Panc1 (cell line): ENCODE measurements at regions not wholly inside any gene's neighbourhood (a gene's known extent, or its start where the extent isn't known, plus 50 kb on each side); places are given as distances from the start of the nearest gene placed in this dataset.

Source experiments
- ATAC-seq: fragments of 200-7000 bp; cut with Tn5 transposase; 2 replicates; pipeline ENCODE4 v1.9.1; 2020; ENCODE audit warnings: mild to moderate bottlenecking, moderate library complexity
- BruUV-seq: library from RNA; stranded (reverse); fragments of 400-500 nt; replicated peaks from 2 replicates; lab custom pipeline; 2021; lab: Mats Ljungman, UMichigan
- CTCF ChIA-PET: fragments of 300-600 bp; sonication (Branson Sonifier 250); formaldehyde crosslinking; loops from one replicate; lab custom pipeline; 2022; ENCODE audit warnings: antibody characterized with exemption; lab: Charles Lee
- POLR2A ChIA-PET: fragments of 300-600 bp; sonication (Branson Sonifier 250); formaldehyde crosslinking; loops from one replicate; lab custom pipeline; 2022; ENCODE audit warnings: antibody characterized with exemption; lab: Charles Lee
- DNase-seq: peaks from one replicate; pipeline ENCODE4 v3.0.0-alpha.2; 2010; ENCODE audit warnings: low read depth, low spot score
- H3K27ac ChIP-seq: 2 replicates; pipeline ENCODE4 v1.5.1; 2011; ENCODE audit warnings: mild to moderate bottlenecking, low read length, inconsistent platforms
- H3K27me3 ChIP-seq: fragments of 200-500 bp; sonication (Bioruptor generic); 2 replicates; pipeline ENCODE4 v1.6.0; 2014; ENCODE audit warnings: low read length, inconsistent platforms; ENCODE audit not compliant: control insufficient read depth, insufficient read depth
- H3K36me3 ChIP-seq: fragments of 200-500 bp; sonication (Bioruptor generic); 2 replicates; pipeline ENCODE4 v1.5.1; 2014; ENCODE audit warnings: inconsistent platforms, mild to moderate bottlenecking, low read length, moderate library complexity; ENCODE audit not compliant: control insufficient read depth, insufficient read depth
- H3K4me1 ChIP-seq: 2 replicates; pipeline ENCODE4 v1.5.1; 2011; ENCODE audit warnings: inconsistent platforms, mild to moderate bottlenecking, low read length, moderate library complexity; ENCODE audit not compliant: control insufficient read depth, insufficient read depth
- H3K4me3 ChIP-seq, 2 experiments: 2 replicates each; pipeline ENCODE4 v1.5.1; 2011 to 2012; ENCODE audit warnings: low read depth in 2 of 2, low read length in 2 of 2, mild to moderate bottlenecking in 2 of 2, inconsistent platforms in 1 of 2, moderate library complexity in 1 of 2
- H3K9me3 ChIP-seq: fragments of 200-500 bp; sonication (Bioruptor generic); 2 replicates; pipeline ENCODE4 v1.5.1; 2014; ENCODE audit warnings: low read depth, mild to moderate bottlenecking, inconsistent platforms, low read length, moderate library complexity; ENCODE audit not compliant: control insufficient read depth, insufficient read depth
- POLR2AphosphoS5 ChIP-seq: IDR thresholded peaks from 2 replicates; pipeline ENCODE4 v1.6.1; 2012; ENCODE audit warnings: mild to moderate bottlenecking, low read depth, low read length, moderate library complexity
- SIN3A ChIP-seq: IDR thresholded peaks from 2 replicates; pipeline ENCODE4 v1.6.1; 2012; ENCODE audit warnings: low read depth, mild to moderate bottlenecking, low read length, moderate library complexity, borderline replicate concordance; ENCODE audit not compliant: insufficient read depth
- TCF7L2 ChIP-seq: IDR thresholded peaks from 2 replicates; pipeline ENCODE4 v1.6.1; 2011; ENCODE audit warnings: mild to moderate bottlenecking, low read depth, low read length, inconsistent platforms
- in situ Hi-C: cut with HindIII; loops from 2 replicates; pipeline ENCODE4 v1.10.0; 2016; ENCODE audit warnings: low sequenced_read_pairs, low pct_unique_long_range_greater_than_20kb
- intact Hi-C: fragments of 100-400 bp; cut with micrococcal nuclease; formaldehyde crosslinking; loops from one replicate; pipeline ENCODE4 v1.10.0; 2022; ENCODE audit not compliant: unreplicated experiment
- TF ChIP-seq, protein P1 (sequence below), 2 experiments: IDR thresholded peaks; 2 replicates each; pipeline ENCODE4 v1.6.1; 2011 to 2012; ENCODE audit warnings: low read depth in 2 of 2, control low read depth in 1 of 2, low read length in 1 of 2, mild to moderate bottlenecking in 1 of 2, moderate library complexity in 1 of 2; ENCODE audit not compliant: insufficient read depth in 1 of 2
- TF ChIP-seq, protein P2 (sequence below): fragments of 450-650 bp; IDR thresholded peaks from 2 replicates; pipeline ENCODE4 v1.5.1; 2017; ENCODE audit warnings: mild to moderate bottlenecking

GRCh38 chr14:97381309-97381708, 584.1 kb downstream of the VRK1 start:
- DNase-seq (no peak), ATAC-seq (no peak)
- TF ChIP-seq, protein P1, sequence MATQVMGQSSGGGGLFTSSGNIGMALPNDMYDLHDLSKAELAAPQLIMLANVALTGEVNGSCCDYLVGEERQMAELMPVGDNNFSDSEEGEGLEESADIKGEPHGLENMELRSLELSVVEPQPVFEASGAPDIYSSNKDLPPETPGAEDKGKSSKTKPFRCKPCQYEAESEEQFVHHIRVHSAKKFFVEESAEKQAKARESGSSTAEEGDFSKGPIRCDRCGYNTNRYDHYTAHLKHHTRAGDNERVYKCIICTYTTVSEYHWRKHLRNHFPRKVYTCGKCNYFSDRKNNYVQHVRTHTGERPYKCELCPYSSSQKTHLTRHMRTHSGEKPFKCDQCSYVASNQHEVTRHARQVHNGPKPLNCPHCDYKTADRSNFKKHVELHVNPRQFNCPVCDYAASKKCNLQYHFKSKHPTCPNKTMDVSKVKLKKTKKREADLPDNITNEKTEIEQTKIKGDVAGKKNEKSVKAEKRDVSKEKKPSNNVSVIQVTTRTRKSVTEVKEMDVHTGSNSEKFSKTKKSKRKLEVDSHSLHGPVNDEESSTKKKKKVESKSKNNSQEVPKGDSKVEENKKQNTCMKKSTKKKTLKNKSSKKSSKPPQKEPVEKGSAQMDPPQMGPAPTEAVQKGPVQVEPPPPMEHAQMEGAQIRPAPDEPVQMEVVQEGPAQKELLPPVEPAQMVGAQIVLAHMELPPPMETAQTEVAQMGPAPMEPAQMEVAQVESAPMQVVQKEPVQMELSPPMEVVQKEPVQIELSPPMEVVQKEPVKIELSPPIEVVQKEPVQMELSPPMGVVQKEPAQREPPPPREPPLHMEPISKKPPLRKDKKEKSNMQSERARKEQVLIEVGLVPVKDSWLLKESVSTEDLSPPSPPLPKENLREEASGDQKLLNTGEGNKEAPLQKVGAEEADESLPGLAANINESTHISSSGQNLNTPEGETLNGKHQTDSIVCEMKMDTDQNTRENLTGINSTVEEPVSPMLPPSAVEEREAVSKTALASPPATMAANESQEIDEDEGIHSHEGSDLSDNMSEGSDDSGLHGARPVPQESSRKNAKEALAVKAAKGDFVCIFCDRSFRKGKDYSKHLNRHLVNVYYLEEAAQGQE (IDR thresholded peaks at IDR 0.05; ENCODE audit: insufficient read depth in 1 of 2, low read depth in 2 of 2, low read length in 1 of 2) = no peak
- TF ChIP-seq SIN3A (no peak), POLR2AphosphoS5 (no peak), TCF7L2 (no peak)
- TF ChIP-seq, protein P2, sequence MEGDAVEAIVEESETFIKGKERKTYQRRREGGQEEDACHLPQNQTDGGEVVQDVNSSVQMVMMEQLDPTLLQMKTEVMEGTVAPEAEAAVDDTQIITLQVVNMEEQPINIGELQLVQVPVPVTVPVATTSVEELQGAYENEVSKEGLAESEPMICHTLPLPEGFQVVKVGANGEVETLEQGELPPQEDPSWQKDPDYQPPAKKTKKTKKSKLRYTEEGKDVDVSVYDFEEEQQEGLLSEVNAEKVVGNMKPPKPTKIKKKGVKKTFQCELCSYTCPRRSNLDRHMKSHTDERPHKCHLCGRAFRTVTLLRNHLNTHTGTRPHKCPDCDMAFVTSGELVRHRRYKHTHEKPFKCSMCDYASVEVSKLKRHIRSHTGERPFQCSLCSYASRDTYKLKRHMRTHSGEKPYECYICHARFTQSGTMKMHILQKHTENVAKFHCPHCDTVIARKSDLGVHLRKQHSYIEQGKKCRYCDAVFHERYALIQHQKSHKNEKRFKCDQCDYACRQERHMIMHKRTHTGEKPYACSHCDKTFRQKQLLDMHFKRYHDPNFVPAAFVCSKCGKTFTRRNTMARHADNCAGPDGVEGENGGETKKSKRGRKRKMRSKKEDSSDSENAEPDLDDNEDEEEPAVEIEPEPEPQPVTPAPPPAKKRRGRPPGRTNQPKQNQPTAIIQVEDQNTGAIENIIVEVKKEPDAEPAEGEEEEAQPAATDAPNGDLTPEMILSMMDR = no peak
- H3K27ac ChIP-seq = no peak overlapping the region
- in situ Hi-C loops (no loop called here), intact Hi-C loops (no loop called here)
- H3K4me1 ChIP-seq = no peaks in the 10 kb centered on the region
- ChIA-PET POLR2A (no interaction called here), CTCF (no interaction called here)
- no peaks in the 10 kb centered on the region for H3K9me3 ChIP-seq
- BruUV-seq = no TSS peak
- H3K36me3 ChIP-seq = no peaks in the 10 kb centered on the region
- H3K27me3 ChIP-seq = no peaks in the 10 kb centered on the region
- no peak overlapping the region for H3K4me3 ChIP-seq

- DNase-seq (no peak), ATAC-seq (no peak)
- Histone ChIP-seq H3K36me3 (no peaks in the 10 kb centered on the region), H3K4me3 (no peak overlapping the region), H3K27me3 (no peaks in the 10 kb centered on the region), H3K4me1 (no peaks in the 10 kb centered on the region), H3K27ac (no peak overlapping the region), H3K9me3 (no peaks in the 10 kb centered on the region)
- in situ Hi-C loops (no loop called here), intact Hi-C loops (no loop called here)
- no peak for TF ChIP-seq POLR2AphosphoS5
- ChIA-PET POLR2A (interaction anchor here (0.6 kb wide), 1 partner anchor 1191 kb away, joined by 3 read pairs; no protein-coding TSS in a partner anchor), CTCF (no interaction called here)
- no TSS peak for BruUV-seq
These were observed 585.5 kb downstream of the VRK1 start for GRCh38 chr14:97382616-97383226.

- Histone ChIP-seq H3K27me3 (no peaks in the 10 kb centered on the region), H3K36me3 (no peaks in the 10 kb centered on the region), H3K4me1 (no peaks in the 10 kb centered on the region), H3K4me3 (no peak overlapping the region), H3K27ac (no peak overlapping the region), H3K9me3 (no peaks in the 10 kb centered on the region)
- no peak for ATAC-seq
- in situ Hi-C loops (no loop called here), intact Hi-C loops (no loop called here)
- no peak for TF ChIP-seq SIN3A
- no TSS peak for BruUV-seq
- ChIA-PET POLR2A (no interaction called here), CTCF (no interaction called here)
- no peak for DNase-seq
These were observed 588.5 kb downstream of the VRK1 start for GRCh38 chr14:97385727-97386126.
